ENCODE measurements at regions not wholly inside any gene's neighbourhood (a gene's known extent, or its start where the extent isn't known, plus 50 kb on each side); places are given as distances from the start of the nearest gene placed in this dataset.

DNA sequence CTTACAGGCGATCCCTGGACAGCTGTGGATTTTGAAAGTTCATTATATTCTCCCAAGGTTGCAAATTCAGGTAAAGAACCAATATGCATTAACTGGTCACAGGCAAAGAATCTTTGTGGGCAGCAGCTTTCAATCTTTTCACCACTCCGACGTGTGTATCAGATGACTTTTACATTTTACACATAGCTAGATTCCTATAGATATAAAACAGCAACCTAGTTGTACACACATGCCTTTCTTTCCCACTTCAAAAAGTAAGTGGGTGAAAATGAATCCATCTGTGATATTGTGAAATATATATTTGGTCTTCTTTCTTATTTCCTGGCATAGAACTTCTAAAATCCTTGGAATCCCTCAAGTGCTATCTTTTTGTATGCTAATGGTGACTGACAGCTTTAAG is 72.5 kb downstream of the SCG2 start:
- no peak for DNase-seq
- Histone ChIP-seq H3K4me3 (ENCODE audit: low read length) (no peak overlapping the region), H3K27me3 (ENCODE audit: control insufficient read depth in 2 of 2, insufficient read depth in 2 of 2, low read length in 2 of 2) (no peaks in the 10 kb centered on the region), H3K4me1 (ENCODE audit: control insufficient read depth in 2 of 2, insufficient read depth in 2 of 2, low read length in 2 of 2) (no peaks in the 10 kb centered on the region), H3K9me3 (ENCODE audit: control insufficient read depth in 2 of 3, low read length in 3 of 3) (no peaks in the 10 kb centered on the region), H3K36me3 (ENCODE audit: control insufficient read depth in 2 of 3, insufficient read depth in 3 of 3, low read length in 3 of 3) (no peaks in the 10 kb centered on the region), H3K27ac (ENCODE audit: low read depth, low read length) (no peak overlapping the region)
- peaks cover 0 to 8% (median 0%) of the 10 kb centered on the region in 11 donors for H3K9me3 Mint-ChIP-seq
- no peaks in the 10 kb centered on the region for H3K36me3 Mint-ChIP-seq
- H3K4me3 Mint-ChIP-seq = no peak overlapping the region
- intact Hi-C loops (cut with micrococcal nuclease) = no loop called here
- POLR2A ChIA-PET = no interaction called here
- H3K4me1 Mint-ChIP-seq = no peaks in the 10 kb centered on the region
- H3K27ac Mint-ChIP-seq = no peak overlapping the region
- peaks cover 0 to 14% (median 4%) of the 10 kb centered on the region in 5 donors for H3K27me3 Mint-ChIP-seq
- ATAC-seq = no peak
- CTCF ChIA-PET = no interaction called here

DNA sequence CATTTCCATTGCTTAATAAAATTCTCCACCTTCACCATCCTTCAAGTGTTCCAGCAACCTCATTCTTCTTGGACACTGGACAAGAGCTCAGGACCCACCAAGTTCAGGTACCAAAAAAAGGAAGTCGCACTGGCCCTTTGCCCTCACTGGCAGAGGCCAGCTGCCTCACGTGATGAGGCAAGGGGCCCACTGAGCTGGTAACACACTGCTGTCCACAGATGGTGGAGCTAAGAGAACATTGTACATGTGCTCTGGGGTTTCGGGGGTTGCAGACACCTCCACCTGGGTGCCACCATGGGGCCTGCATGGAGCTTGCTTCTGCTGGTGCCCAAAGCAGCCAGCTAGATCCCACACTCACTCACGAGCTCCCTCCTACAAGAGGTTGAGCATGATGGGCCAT is 71.3 kb downstream of the SCG2 start:
- H3K36me3 Mint-ChIP-seq = no peaks in the 10 kb centered on the region
- no peaks in the 10 kb centered on the region for H3K27me3 ChIP-seq (ENCODE audit: control insufficient read depth in 2 of 2, insufficient read depth in 2 of 2, low read length in 2 of 2)
- H3K36me3 ChIP-seq (ENCODE audit: control insufficient read depth in 2 of 3, insufficient read depth in 3 of 3, low read length in 3 of 3) = no peaks in the 10 kb centered on the region
- H3K4me1 Mint-ChIP-seq = no peaks in the 10 kb centered on the region
- ATAC-seq (no peak), DNase-seq (no peak)
- intact Hi-C loops (cut with micrococcal nuclease) = no loop called here
- no peak overlapping the region for H3K4me3 ChIP-seq (ENCODE audit: low read length)
- peaks cover 0 to 8% (median 0%) of the 10 kb centered on the region in 11 donors for H3K9me3 Mint-ChIP-seq
- no peak overlapping the region for H3K27ac Mint-ChIP-seq
- ChIA-PET CTCF (no interaction called here), POLR2A (no interaction called here)
- H3K4me3 Mint-ChIP-seq = no peak overlapping the region
- H3K9me3 ChIP-seq (ENCODE audit: control insufficient read depth in 2 of 3, low read length in 3 of 3) = no peaks in the 10 kb centered on the region
- peaks cover 0 to 14% (median 0%) of the 10 kb centered on the region in 5 donors for H3K27me3 Mint-ChIP-seq
- H3K4me1 ChIP-seq (ENCODE audit: control insufficient read depth in 2 of 2, insufficient read depth in 2 of 2, low read length in 2 of 2) = no peaks in the 10 kb centered on the region
- no peak overlapping the region for H3K27ac ChIP-seq (ENCODE audit: low read depth, low read length)

DNA sequence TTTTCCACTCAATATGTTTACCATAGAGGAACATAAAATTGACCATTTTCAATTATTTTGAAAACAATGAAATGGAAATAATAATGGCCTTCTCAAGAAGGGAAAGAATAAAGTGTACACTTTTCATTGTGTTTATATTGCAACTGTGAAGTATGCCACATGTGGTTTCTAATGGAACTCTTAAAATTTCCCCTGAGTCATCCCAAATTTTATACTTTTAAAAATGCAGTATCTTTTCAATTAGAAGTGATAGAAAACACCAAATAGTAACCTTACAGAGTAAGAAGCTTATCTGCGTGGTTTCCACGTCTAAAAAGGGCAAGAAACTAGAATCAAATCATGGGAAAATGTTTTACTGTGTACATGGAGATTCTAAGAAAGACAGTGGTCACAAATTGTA is 70.0 kb downstream of the SCG2 start:
- Histone ChIP-seq H3K36me3 (ENCODE audit: control insufficient read depth in 2 of 3, insufficient read depth in 3 of 3, low read length in 3 of 3) (no peaks in the 10 kb centered on the region), H3K9me3 (ENCODE audit: control insufficient read depth in 2 of 3, low read length in 3 of 3) (no peaks in the 10 kb centered on the region), H3K27ac (ENCODE audit: low read depth, low read length) (no peak overlapping the region), H3K4me1 (ENCODE audit: control insufficient read depth in 2 of 2, insufficient read depth in 2 of 2, low read length in 2 of 2) (no peaks in the 10 kb centered on the region), H3K27me3 (ENCODE audit: control insufficient read depth in 2 of 2, insufficient read depth in 2 of 2, low read length in 2 of 2) (no peaks in the 10 kb centered on the region), H3K4me3 (ENCODE audit: low read length) (no peak overlapping the region)
- intact Hi-C loops (cut with micrococcal nuclease) = no loop called here
- no peaks in the 10 kb centered on the region for H3K36me3 Mint-ChIP-seq
- H3K9me3 Mint-ChIP-seq = peaks cover 0 to 14% (median 3%) of the 10 kb centered on the region in 11 donors
- no peaks in the 10 kb centered on the region for H3K4me1 Mint-ChIP-seq
- peaks cover 0 to 20% (median 0%) of the 10 kb centered on the region in 5 donors for H3K27me3 Mint-ChIP-seq
- no peak for DNase-seq
- ATAC-seq = no peak
- no peak overlapping the region for H3K27ac Mint-ChIP-seq
- no peak overlapping the region for H3K4me3 Mint-ChIP-seq
- CTCF ChIA-PET = no interaction called here
- POLR2A ChIA-PET = no interaction called here

DNA sequence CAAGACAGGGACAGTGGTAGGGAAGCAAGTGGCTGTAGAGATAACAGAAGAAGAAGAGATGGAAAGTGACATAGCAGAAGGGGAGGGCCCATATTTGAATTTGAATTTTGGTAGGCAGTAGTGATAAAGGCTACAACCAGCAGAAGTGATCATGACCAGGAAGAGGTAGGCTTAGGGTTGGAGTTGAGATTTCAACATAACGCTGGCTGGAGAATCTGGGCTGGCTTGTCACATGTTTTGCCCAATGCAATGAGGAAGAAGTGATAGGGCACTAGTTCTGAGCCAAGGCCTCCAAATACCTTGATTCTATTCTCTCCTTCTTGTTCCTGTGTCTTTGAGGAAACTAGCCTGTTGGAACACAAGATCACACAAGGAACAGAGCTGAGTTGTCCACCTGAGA is 69.4 kb downstream of the SCG2 start:
- Mint-ChIP-seq H3K27me3 (peaks cover 0 to 21% (median 0%) of the 10 kb centered on the region in 5 donors), H3K36me3 (no peaks in the 10 kb centered on the region), H3K4me1 (no peaks in the 10 kb centered on the region), H3K9me3 (peaks cover 0 to 15% (median 3%) of the 10 kb centered on the region in 11 donors), H3K27ac (no peak overlapping the region), H3K4me3 (no peak overlapping the region)
- no peak for ATAC-seq
- Histone ChIP-seq H3K9me3 (ENCODE audit: control insufficient read depth in 2 of 3, low read length in 3 of 3) (no peaks in the 10 kb centered on the region), H3K27me3 (ENCODE audit: control insufficient read depth in 2 of 2, insufficient read depth in 2 of 2, low read length in 2 of 2) (no peaks in the 10 kb centered on the region), H3K4me3 (ENCODE audit: low read length) (no peak overlapping the region), H3K27ac (ENCODE audit: low read depth, low read length) (no peak overlapping the region), H3K36me3 (ENCODE audit: control insufficient read depth in 2 of 3, insufficient read depth in 3 of 3, low read length in 3 of 3) (no peaks in the 10 kb centered on the region), H3K4me1 (ENCODE audit: control insufficient read depth in 2 of 2, insufficient read depth in 2 of 2, low read length in 2 of 2) (no peaks in the 10 kb centered on the region)
- CTCF ChIA-PET = no interaction called here
- DNase-seq = no peak
- intact Hi-C loops (cut with micrococcal nuclease) = no loop called here
- POLR2A ChIA-PET = no interaction called here

DNA sequence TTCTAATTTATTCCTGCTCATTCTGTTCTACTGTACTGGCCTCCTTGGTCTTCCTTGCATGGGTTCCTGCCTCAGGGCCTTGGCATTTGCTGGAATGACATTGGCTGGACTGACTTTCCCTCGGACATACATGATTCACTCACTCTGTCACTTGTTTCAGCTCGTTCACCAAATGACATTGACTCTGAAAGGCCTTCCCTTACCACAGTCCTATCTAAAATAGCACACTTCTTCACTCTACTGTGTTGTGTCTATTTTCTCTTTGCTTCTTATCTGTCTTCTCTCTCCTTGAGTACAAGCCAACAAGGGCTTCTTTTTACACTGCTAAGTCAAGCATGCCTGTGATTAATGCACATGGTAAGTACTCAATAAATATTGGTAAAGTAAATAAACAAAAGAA is 65.6 kb downstream of the SCG2 start:
- no peaks in the 10 kb centered on the region for H3K4me1 ChIP-seq (ENCODE audit: control insufficient read depth in 2 of 2, insufficient read depth in 2 of 2, low read length in 2 of 2)
- no peak overlapping the region for H3K27ac Mint-ChIP-seq
- no peak for ATAC-seq
- H3K27me3 Mint-ChIP-seq = peaks cover 0 to 11% (median 0%) of the 10 kb centered on the region in 5 donors
- H3K4me3 ChIP-seq (ENCODE audit: low read length) = no peak overlapping the region
- H3K36me3 Mint-ChIP-seq = no peaks in the 10 kb centered on the region
- H3K36me3 ChIP-seq (ENCODE audit: control insufficient read depth in 2 of 3, insufficient read depth in 3 of 3, low read length in 3 of 3) = no peaks in the 10 kb centered on the region
- no peak overlapping the region for H3K4me3 Mint-ChIP-seq
- no peaks in the 10 kb centered on the region for H3K4me1 Mint-ChIP-seq
- H3K9me3 Mint-ChIP-seq = peaks cover 0 to 11% (median 2%) of the 10 kb centered on the region in 11 donors
- DNase-seq = no peak
- no peak overlapping the region for H3K27ac ChIP-seq (ENCODE audit: low read depth, low read length)
- POLR2A ChIA-PET = no interaction called here
- intact Hi-C loops (cut with micrococcal nuclease) = no loop called here
- CTCF ChIA-PET = no interaction called here
- H3K9me3 ChIP-seq (ENCODE audit: control insufficient read depth in 2 of 3, low read length in 3 of 3) = no peaks in the 10 kb centered on the region
- H3K27me3 ChIP-seq (ENCODE audit: control insufficient read depth in 2 of 2, insufficient read depth in 2 of 2, low read length in 2 of 2) = no peaks in the 10 kb centered on the region

DNA sequence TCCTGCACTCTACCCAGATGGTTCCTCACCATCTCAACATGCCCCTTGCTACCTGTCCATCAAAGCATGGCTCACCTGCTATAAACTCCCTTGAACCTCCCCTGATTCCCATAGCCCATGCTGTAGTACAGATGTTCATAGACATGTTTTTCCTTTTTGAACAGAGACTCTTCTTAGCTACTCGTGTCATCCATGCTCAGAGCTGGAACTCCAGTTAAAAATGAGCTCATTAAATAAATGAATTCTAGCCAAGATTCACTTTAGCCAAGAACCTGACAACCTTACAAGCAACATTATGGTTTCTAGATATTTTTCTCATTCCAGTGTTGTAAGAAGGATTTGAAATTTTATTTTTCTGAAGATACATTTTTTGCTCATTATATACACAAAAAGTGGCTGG is 65.0 kb downstream of the SCG2 start:
- Mint-ChIP-seq H3K4me1 (no peaks in the 10 kb centered on the region), H3K27ac (no peak overlapping the region), H3K9me3 (peaks cover 0 to 11% (median 2%) of the 10 kb centered on the region in 11 donors), H3K27me3 (peaks cover 0 to 11% (median 0%) of the 10 kb centered on the region in 5 donors), H3K4me3 (no peak overlapping the region), H3K36me3 (no peaks in the 10 kb centered on the region)
- ATAC-seq (no peak), DNase-seq (no peak)
- H3K27ac ChIP-seq (ENCODE audit: low read depth, low read length) = no peak overlapping the region
- no peak overlapping the region for H3K4me3 ChIP-seq (ENCODE audit: low read length)
- ChIA-PET POLR2A (no interaction called here), CTCF (no interaction called here)
- intact Hi-C loops (cut with micrococcal nuclease) = no loop called here
- H3K9me3 ChIP-seq (ENCODE audit: control insufficient read depth in 2 of 3, low read length in 3 of 3) = no peaks in the 10 kb centered on the region
- H3K4me1 ChIP-seq (ENCODE audit: control insufficient read depth in 2 of 2, insufficient read depth in 2 of 2, low read length in 2 of 2) = no peaks in the 10 kb centered on the region
- H3K27me3 ChIP-seq (ENCODE audit: control insufficient read depth in 2 of 2, insufficient read depth in 2 of 2, low read length in 2 of 2) = no peaks in the 10 kb centered on the region
- no peaks in the 10 kb centered on the region for H3K36me3 ChIP-seq (ENCODE audit: control insufficient read depth in 2 of 3, insufficient read depth in 3 of 3, low read length in 3 of 3)

DNA sequence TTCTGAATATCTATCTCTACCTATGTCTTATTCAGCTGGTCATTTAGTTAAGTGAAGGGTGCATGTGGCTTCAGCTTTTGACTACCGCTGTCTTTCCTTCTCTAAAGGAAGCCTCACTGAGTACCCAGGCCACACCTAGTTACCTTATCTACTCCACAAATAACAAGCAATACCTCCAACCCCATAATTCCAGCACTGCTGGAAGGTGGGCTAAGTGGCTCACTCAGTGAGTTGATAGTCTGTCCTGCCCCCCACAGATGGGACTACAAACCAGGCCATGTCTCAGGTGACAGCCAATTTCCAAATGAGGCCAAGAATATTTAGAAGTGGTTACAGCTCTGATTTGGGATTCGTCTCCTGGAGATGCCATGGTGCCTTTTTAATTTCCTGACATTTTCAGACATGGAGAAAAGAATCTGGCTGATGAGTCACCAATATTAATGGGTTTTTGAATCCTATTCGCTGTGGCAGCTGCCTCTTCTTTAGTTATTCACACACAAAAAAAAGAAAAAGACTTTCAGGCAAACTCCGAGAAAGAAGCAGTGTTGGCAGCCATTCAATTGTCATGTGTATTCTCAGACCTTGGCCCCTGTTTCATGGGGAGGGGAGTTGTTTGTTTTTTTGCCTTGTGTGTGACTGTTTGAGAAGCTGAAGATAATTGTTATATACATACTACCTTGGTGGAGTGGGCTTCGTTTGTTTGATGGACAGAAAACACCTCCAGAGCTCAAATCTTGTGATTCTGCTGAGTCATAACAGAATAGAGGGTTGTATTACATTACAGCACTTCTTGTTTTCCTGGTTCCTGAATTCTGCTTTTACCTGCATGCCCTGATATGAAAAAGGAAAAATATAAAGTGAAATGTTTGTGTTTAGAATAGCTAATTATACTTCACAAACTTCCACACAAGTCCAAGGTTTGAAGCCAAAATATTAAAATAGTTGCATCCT is 64.2 kb downstream of the SCG2 start:
- intact Hi-C loops (cut with micrococcal nuclease) = no loop called here
- POLR2A ChIA-PET = interaction anchor here (0.6 kb wide), 1 partner anchor 49 kb away, joined by 3 read pairs; no protein-coding TSS in a partner anchor
- Mint-ChIP-seq H3K27me3 (peaks cover 0 to 11% (median 0%) of the 10 kb centered on the region in 5 donors), H3K9me3 (peaks cover 0 to 7% (median 2%) of the 10 kb centered on the region in 11 donors), H3K4me3 (no peak overlapping the region), H3K27ac (no peak overlapping the region), H3K36me3 (no peaks in the 10 kb centered on the region), H3K4me1 (no peaks in the 10 kb centered on the region)
- H3K27me3 ChIP-seq (ENCODE audit: control insufficient read depth in 2 of 2, insufficient read depth in 2 of 2, low read length in 2 of 2) = no peaks in the 10 kb centered on the region
- no peak overlapping the region for H3K4me3 ChIP-seq (ENCODE audit: low read length)
- ATAC-seq (no peak), DNase-seq (no peak)
- no peaks in the 10 kb centered on the region for H3K36me3 ChIP-seq (ENCODE audit: control insufficient read depth in 2 of 3, insufficient read depth in 3 of 3, low read length in 3 of 3)
- H3K27ac ChIP-seq (ENCODE audit: low read depth, low read length) = no peak overlapping the region
- CTCF ChIA-PET = no interaction called here
- H3K9me3 ChIP-seq (ENCODE audit: control insufficient read depth in 2 of 3, low read length in 3 of 3) = no peaks in the 10 kb centered on the region
- no peaks in the 10 kb centered on the region for H3K4me1 ChIP-seq (ENCODE audit: control insufficient read depth in 2 of 2, insufficient read depth in 2 of 2, low read length in 2 of 2)

Data from naive thymus-derived CD4-positive, alpha-beta T cell (primary cell).